ENCODE measurements at regions not wholly inside any gene's neighbourhood (a gene's known extent, or its start where the extent isn't known, plus 50 kb on each side); places are given as distances from the start of the nearest gene placed in this dataset.

DNA sequence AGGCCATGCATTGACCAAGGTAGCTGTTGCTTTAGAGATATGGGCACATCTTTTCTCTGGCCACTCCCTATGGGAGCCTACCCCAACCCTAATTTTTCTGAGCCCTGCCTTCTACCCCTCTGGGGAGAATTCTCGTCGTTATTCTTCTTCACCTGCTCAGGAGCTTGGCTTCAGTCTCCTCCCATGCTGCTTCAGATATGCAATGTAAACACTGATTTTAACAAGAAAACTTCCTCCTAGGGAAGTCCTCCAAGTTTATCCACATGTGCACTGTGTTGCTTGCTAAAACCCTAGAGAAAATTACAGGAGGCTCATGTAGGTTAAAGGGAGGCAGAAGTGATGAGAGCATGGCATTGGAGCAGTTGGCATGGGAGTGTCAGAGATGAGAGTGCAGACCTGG, 445.2 kb upstream of the MDFIC2 start:
- TF ChIP-seq, protein P1, sequence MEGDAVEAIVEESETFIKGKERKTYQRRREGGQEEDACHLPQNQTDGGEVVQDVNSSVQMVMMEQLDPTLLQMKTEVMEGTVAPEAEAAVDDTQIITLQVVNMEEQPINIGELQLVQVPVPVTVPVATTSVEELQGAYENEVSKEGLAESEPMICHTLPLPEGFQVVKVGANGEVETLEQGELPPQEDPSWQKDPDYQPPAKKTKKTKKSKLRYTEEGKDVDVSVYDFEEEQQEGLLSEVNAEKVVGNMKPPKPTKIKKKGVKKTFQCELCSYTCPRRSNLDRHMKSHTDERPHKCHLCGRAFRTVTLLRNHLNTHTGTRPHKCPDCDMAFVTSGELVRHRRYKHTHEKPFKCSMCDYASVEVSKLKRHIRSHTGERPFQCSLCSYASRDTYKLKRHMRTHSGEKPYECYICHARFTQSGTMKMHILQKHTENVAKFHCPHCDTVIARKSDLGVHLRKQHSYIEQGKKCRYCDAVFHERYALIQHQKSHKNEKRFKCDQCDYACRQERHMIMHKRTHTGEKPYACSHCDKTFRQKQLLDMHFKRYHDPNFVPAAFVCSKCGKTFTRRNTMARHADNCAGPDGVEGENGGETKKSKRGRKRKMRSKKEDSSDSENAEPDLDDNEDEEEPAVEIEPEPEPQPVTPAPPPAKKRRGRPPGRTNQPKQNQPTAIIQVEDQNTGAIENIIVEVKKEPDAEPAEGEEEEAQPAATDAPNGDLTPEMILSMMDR (IDR thresholded peaks at IDR 0.05): no peak
- TF ChIP-seq, protein P2, sequence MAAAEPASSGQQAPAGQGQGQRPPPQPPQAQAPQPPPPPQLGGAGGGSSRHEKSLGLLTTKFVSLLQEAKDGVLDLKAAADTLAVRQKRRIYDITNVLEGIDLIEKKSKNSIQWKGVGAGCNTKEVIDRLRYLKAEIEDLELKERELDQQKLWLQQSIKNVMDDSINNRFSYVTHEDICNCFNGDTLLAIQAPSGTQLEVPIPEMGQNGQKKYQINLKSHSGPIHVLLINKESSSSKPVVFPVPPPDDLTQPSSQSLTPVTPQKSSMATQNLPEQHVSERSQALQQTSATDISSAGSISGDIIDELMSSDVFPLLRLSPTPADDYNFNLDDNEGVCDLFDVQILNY (CRISPR knock-in tag; IDR thresholded peaks at IDR 0.05): no peak
- TF ChIP-seq JUN (CRISPR knock-in tag; IDR thresholded peaks at IDR 0.05) (no peak), IRF2 (CRISPR knock-in tag; IDR thresholded peaks at IDR 0.05; ENCODE audit: borderline replicate concordance, low read depth) (no peak), TP53 (CRISPR knock-in tag; IDR thresholded peaks at IDR 0.05) (no peak)
- TF ChIP-seq, protein P3, sequence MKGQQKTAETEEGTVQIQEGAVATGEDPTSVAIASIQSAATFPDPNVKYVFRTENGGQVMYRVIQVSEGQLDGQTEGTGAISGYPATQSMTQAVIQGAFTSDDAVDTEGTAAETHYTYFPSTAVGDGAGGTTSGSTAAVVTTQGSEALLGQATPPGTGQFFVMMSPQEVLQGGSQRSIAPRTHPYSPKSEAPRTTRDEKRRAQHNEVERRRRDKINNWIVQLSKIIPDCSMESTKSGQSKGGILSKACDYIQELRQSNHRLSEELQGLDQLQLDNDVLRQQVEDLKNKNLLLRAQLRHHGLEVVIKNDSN (CRISPR knock-in tag; IDR thresholded peaks at IDR 0.05): no peak
- TF ChIP-seq, protein P4, sequence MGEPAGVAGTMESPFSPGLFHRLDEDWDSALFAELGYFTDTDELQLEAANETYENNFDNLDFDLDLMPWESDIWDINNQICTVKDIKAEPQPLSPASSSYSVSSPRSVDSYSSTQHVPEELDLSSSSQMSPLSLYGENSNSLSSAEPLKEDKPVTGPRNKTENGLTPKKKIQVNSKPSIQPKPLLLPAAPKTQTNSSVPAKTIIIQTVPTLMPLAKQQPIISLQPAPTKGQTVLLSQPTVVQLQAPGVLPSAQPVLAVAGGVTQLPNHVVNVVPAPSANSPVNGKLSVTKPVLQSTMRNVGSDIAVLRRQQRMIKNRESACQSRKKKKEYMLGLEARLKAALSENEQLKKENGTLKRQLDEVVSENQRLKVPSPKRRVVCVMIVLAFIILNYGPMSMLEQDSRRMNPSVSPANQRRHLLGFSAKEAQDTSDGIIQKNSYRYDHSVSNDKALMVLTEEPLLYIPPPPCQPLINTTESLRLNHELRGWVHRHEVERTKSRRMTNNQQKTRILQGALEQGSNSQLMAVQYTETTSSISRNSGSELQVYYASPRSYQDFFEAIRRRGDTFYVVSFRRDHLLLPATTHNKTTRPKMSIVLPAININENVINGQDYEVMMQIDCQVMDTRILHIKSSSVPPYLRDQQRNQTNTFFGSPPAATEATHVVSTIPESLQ (CRISPR knock-in tag; IDR thresholded peaks at IDR 0.05): no peak

Measured in WTC11 (cell line).